DMS 273 treated with DMSO at 0.1 percent for 48 hours (cell line): ENCODE measurements at regions not wholly inside any gene's neighbourhood (a gene's known extent, or its start where the extent isn't known, plus 50 kb on each side); places are given as distances from the start of the nearest gene placed in this dataset.
"Not testable (repeated sequence)": the region's sequence is repeated elsewhere in the genome, so short reads cannot be mapped to it uniquely, and the experiment has no call there.

Experiments
- DNase-seq: peaks from one replicate; lab custom pipeline; 2025; lab: John Stamatoyannopoulos, UW

DNA sequence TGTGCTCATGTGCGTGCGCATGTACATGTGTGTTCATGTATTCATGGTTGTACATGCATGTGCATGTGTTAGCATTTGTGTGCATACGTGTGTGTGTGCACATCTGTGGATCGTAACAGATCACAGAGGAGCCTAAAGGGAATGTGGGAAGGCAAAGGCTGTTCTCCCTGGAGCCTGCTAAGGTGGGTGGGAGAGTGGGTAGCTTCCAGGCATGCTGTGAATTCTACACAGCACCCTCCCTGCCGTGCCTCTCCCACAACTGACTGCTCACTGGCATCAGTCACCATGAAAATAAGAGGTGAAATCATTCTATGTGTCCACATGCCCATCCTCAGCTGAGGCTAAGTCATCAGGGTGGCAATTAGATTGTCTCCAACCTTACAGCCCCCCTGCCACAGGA is 600.9 kb downstream of the MID1IP1 start:
- no peak for DNase-seq

DNA sequence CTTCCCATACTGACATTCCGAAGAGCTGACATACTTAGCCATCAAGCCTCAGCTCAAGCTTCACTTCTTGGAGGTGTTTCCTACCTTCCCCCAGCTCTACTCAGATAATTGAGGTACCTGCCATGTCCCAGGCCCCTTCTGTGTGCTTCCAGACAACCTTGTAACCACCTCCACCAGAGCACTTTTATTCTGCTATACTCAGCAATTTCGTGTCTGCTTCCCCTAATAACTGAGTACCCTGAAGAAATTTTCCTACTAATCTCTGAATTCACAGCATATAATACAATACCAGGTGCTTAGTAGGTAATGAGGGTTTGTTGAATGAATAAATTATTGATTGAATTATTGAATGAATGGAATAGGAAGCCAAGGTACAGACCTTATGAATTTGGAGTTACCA is 605.5 kb downstream of the MID1IP1 start:
- DNase-seq = no peak

DNA sequence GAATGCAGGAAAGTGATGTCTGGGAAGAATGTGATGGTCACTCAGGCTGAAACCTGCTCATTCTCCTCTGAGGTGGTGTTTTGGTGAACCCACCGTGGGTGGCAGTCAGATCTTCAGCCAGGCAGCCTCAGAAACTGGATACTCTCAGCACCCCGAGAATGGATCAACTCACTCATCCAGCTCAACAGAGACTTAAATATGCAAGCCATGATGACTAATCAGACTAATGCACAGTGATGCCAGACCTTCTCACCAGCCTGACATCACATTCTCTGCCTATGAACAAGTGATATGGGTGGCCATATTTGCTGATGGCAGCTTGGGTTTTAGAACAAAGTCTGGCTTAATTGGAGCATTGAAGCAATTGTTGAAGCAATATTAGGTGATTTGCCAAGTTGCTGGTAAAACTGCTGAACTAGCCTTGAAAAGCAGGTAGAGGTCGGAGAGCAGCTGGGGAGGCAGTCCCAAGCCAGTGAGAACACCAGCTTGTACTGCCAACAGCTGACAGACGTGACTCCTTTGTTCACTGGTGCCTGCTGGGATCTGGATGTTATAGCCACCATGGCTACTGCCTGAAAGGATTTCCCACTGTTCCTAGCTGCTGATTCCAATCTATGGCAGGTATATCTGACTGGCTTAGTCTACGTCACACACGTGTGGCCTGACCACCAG is 608.1 kb downstream of the MID1IP1 start:
- DNase-seq = no peak

DNA sequence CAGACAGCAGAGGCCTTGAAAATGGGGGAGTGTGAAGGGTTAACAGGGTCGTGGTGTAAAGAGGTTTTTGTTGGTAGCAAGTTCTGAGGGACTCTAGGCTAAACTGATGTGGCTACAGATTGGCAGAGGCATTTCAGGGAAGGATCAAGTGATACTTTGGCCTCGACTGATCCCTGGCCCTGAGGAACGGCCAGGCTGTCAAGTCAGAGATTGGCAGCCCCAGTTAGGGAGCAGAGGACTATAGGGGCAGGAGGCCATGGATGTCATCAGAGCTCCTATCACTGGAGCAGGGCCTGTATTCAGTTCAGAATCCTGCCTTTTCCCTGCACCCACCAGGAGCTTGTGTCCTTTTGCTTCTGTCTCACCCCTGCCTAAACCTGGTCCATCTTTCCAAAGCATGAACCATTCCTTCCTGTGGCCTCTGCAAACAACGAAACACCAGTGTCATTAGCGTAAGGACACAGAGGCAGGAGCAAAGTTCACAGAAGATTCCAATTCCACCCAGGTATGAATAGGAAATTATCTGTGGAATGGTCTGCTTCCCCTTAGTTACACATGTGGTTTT is 613.1 kb downstream of the MID1IP1 start:
- no peak for DNase-seq

DNA sequence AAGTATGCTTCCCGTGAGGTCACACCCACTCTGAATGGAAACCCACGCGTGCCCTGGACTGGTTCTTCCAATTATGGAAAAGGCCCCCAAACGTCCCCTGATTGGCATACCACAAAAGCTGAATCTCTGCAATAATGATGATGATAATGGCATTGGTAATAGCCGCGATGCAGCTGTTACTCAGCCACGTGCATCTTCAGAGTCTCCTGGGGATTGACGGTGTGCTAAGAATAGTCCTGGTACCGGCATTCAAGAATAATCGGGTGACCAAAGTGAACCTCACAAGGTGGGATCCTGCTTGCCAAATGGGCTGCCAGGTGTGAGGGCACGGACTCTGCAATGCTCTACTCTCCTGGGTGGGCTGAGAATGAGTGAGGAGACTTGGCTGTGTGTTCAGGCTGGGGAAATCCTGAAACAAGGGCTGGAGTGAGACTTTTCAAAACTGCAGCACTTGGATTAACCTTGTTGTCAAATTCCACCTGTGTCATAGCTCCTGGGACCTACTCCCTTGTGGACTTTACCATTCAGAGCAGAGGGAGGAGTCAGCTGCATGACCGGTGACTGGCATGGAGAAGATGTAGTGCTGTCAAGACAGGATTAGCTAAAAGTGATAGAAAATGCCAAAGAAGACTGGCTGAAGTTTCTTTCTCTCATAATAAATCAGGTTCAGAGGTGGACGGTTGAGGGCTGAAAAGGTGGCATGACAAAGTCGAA is 615.4 kb downstream of the MID1IP1 start:
- no peak for DNase-seq

DNA sequence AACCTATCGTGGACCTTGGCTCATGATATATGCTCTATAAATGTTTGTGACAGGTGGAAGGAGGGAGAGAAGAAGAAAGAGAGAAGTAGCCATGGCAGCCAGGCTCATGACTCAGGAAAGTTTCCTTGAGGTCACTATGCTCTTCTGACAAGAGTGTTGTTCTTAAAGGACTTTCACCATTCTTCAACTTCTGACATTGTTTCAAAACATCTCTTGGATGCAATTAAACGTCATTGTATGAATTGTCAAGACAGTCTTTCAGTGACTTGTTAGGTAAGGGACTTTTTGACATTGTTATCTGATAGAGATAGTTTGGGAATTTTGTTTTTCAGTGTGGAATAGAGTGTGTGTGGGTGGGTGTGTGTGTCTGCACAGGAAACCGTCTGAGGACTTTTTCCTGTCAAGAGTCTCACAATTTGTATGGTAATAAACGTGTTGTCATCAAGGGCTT is 617.0 kb downstream of the MID1IP1 start:
- no peak for DNase-seq

DNA sequence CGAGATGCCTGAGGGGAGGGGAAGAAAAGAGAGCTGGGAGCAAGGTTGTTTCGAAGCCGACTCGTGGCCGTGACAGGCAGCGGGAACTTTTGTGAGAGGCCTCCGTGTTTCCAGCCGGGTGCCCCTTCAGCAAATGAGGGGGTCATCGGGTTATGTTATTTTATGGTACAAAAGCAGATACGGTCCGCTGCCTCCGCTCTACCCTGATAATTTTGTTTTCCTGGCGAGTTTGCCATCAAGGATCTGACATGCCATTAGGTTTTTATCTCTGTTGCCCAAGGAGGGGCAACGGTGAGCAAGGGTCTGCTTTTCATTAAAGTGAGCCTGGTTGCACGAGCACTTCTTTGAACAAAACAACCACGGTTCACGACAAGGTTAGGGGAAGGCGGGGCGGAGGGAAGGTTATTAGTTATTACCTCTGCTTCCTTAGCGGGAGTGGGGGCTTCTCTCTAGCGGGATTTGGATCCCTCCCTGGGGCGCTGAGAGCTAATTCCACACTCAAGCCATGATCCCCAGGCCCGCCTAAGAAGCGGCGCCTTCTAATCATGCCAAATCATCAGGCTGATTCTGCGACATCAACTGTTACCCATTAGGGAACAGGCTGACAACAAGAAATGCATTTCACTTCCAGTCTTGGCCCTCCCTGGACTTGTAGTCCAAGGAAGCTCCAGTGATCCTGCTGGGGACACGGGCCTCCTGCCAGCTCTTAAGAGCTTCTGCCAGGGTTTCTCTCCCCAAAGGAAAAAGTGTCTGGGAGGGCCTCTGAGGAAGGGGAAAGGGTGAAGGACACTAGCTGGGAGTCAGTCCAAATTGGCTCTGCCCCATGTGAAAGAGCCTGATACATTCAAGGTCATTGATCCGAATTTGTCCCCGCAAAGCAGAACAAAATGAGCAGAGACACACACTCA is 617.7 kb downstream of the MID1IP1 start:
- no peak for DNase-seq

DNA sequence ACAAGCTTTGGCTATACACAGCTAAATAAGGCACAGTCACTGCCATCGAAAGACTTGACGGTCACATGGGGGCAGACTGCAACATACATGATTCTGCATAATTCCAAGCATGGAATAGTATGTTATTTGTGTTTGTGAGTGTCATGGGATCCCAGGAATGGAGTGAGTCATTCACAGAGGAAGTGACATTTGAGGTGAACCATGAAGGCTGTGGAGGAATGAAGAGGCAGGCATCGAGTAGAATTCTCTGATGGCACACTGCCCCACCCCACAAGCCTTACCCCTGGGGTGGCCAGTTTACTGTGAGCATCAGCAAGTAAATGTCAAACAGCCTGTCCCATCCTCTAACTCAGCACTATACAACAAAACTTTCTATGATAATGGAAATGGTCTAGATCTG is 619.7 kb downstream of the MID1IP1 start:
- no peak for DNase-seq

DNA sequence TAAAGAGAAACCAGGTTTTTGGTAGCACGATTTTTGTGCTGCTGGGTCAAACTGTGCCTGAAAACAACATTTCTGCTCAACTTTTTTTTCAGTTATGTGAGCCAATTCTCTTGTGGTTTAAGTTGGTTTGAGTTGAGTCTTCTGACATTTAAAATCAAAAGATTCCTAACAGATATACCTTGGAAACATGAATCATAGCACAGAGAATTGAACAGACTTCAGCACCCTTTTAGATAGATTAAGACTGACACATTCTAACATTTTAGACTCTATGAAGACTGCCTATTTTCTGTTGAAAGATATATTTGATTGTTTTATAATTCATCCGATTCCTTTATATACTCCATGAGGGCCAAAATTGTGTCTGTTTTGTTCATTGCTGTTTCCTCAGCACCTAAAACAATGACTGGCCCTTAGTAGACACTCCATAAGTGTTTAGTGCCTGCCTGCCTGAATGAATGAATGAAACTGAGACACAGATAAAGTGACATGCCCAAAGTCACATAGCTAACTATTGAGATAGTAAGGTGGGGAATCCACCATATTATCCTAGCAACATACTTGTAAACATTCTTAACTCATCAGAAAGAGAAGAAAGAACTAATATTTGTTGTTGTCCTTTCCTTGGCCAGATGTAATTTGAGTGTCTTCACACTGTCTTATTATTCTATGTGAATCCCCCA is 624.0 kb downstream of the MID1IP1 start:
- no peak for DNase-seq

DNA sequence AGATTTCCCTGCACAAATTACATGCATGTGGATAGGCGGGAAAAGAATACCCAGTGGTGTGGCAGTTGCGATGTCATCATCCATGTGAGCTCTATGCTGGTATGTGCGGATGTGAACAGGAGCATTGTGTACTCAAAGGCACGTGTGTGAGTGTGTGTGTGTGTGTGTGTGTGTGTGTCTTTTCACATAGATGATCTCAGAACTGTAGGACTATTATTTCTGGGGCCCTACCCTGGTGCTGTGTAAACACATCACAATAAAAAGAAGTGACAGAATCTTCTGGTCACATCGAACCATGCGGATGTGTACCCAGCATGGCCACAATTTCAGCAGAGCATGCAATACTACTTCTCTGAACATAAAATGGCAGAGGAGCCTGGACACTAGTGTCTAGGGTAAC is 624.8 kb downstream of the MID1IP1 start:
- no peak for DNase-seq

DNA sequence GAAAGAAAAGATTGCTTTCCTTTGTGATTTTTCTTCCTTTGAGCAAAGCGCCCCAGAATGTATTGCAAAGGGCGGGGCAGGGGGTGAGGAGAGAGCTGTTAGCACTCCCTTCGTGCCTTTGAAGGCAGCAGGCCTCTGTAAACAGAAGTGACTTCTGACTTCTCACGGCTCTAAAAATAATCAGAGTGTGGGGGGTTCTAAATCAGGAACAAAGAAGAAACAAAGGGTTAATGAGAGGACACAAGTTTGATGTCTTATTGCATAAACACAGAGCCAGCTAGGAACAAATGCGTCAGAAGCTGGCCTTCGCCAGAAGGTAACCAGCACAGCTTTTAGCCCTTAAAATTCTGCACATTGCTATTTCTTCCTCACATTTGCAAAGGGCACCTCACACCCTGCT is 626.2 kb downstream of the MID1IP1 start:
- DNase-seq = no peak

DNA sequence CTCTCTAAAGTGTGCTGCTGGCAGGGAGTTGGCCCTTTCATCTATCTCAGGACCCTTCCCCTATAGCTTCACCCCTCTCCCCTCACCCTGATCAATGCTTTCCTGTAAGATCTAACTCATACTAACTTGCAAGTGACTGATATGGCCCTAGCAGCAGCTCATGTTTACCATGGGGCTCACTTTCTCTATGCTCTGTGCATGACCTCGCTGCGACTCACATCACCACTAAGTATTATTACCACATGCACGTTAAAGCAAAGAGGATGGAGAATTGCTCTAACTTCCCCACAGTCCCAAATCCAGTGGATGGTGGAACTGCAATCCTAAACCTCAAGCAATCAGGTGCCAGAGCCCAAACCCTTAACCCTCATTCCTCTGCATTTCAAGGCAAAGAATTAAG is 626.6 kb downstream of the MID1IP1 start:
- no peak for DNase-seq

DNA sequence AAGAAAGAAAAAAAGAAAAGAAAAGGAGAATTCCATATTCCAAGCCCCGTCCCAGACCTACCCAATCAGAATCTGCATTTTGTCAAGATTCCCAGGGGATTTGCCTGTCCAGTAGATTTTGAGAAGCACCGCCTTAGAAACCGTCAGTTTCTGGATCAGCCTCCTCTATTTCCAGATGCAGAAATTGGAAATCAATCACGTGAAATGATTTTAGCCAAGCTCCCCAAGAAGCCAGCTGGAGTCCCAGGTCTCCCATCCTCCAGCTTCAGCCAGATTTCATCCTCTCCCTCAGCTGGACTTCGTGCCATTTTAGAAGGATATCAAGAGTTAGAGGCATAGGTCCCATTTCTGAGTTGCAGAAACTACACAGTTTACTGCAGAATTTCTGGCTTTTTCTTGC is 629.3 kb downstream of the MID1IP1 start:
- no peak for DNase-seq

DNA sequence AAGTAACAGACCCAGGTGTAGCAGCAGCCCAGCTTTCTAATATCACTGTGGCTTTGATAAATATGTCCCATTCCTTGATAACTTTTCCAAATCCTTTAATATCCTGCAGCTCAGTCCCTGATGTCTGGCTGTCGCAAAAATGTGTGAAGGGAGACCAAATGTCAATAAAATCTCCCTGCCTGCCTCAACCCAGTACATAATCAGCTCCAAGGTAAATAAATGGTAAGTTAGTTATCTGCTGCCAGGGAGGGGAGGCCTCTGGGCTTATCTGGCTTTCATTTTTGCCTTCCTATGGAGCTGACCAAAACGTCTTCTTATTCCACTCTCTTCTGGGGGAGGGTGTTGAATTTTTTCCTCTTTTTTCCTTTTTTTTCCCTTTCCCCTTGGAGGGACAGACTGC is 630.6 kb downstream of the MID1IP1 start:
- DNase-seq = no peak

DNA sequence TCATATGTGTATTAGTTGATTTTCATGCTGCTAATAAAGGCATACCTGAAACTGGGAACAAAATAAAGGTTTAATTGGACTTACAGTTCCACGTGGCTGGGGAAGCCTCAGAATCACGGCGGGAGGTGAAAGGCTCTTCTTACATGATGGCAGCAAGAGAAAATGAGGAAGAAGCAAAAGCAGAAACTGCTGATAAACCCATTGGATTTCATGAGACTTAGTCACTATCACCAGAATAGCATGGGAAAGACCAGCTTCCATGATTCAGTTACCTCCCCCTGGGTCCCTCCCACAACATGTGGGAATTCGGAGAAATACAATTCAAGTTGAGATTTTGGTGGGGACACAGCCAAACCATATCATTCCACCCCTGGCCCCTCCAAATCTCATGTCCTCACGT is 633.4 kb downstream of the MID1IP1 start:
- DNase-seq = not testable (repeated sequence)

DNA sequence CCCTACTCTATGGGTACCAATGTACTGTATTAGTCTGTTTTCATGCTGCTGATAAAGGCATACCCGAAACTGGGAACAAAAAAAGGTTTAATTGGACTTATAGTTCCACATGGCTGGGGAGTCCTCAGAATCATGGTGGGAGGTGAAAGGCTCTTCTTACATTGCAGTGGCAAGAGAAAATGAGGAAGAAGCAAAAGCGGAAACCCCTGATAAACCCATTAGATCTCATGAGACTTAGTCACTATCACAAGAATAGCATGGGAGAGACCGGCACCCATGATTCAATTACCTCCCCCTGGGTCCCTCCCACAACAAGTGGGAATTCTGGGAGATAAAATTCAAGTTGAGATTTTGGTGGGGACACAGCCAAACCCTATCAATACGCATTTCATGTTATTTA is 635.3 kb downstream of the MID1IP1 start:
- not testable (repeated sequence) for DNase-seq

DNA sequence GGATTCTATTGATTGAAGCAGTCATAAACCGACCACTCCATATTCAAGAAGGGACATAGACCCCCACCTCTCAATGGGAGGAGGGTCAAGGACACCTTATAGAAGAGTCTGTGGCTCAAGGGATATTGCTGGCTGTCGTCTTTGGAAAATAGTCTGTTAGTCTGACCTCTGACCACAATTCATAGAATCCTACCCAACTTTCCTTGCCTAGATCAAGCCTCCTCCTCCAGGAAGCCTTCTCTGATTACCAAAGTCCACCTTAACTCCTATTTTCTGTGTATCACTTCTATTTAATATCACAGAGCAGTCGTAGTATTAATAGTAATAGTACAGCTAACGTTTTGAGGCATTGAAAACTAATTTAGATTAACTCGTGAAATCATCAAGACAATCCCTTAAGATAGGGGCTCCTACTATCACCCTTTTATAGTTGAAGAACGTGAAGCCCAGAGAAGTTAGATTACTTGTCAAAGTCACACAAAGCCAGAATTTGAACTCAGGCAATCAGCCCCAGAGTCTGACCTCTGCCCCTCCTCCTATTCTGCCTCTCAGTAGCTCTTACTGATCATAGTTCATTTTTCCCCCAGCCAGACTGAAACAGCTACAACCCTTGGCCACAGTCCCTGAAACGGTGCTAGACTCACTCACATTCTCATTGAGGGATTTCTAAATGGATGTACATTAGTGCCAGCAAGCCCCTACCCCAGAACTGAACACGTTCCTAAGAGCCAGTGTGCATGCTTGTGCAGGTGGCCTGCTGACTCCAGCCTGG is 636.6 kb downstream of the MID1IP1 start:
- DNase-seq = no peak

DNA sequence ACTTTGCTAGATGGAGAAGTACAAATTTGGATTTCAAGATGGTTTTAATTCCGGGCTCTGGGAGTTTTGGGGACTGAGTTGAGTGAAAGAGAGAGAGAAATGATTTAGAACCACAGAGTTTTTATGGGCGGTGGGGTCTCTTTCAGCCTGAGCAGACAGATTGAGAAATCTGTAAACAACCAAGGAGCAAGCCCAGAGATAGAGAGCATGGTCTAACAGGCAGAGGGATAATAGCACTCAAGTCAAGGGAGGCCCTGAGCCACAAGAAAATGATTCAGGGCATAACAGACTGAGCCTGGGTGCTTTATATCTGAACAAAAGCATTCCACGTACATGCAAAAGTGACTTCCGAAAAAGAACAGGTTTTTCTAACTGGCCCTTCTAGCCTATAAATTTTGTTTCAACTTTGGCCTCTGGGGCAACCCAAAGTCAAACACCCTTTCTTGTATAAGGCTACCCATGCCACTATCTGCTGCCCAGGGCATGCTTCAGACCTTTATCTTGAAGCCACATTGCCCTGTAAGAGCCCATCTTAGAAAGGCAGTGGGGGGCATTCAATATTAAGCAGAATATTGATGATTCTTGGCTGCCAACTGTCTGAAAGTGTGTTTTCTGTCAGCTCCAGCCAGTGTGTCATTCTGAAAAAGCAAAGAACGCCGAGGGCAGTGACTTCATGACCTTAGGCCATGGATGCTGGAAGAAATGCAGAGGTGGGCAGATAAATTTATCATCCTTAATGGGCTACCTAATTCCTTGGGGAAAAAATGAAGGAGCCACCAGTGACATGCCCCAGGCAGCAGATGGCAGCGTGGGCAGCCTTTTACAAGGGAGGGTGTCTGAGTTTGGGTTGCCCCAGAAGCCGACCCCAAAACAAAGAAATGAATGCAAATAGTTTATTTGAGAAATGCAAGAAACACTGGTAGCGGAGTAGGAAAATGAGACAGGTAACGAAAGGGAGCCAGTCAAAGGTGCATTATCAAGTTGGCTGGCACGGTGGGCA is 637.6 kb downstream of the MID1IP1 start:
- no peak for DNase-seq

DNA sequence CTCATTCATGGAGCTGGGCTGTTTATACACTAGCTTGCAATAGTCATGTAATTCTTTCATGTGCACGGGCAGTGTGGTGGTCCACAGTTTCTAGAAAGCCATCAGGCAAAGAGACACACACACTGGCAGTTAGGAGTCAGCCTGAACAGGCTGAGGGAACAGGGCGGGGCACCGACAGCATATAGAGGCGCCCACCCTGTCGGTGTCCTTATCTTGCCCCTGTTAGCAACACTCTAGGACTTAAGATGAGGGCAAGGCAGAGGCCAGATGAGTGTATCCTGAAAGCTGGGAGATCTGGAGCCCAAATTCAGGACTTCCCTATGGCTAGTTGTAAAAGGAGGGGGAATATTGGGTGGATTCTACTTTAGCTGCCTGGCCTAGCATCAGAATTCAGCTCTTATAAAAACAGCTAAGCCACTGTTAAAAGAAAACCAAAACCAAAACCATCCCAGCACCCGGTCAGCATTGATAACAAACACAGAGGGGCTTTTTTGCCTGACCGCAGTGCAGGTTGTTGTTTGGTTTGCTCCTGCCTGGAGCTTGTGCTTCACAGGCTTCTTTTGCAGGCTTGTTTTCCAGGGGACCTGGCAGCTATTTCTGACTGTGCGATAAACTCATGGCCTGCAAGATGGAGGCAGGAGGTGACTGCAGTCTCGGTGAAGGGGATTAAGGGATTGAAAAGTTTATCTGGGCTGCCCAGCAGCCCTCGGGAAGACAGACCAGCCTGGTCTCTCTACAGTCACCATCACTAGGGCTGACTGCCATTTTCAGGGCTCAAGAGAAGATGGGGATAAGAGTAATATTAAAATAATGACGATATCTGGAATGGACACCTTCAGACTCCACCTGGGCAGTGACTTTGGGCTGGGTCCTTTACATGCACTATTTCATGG is 638.9 kb downstream of the MID1IP1 start:
- DNase-seq = no peak
